Fibroblast of lung (primary cell): ENCODE measurements at regions not wholly inside any gene's neighbourhood (a gene's known extent, or its start where the extent isn't known, plus 50 kb on each side); places are given as distances from the start of the nearest gene placed in this dataset.

Experiments
- DNase-seq, 2 donors: peaks; one replicate each; pipeline versions ENCODE4 v3.0.0 to v3.0.0-alpha.2; 2010; ENCODE audit warnings: low read depth in 2 of 2
- H2AFZ ChIP-seq: 2 replicates; pipeline ENCODE4 v1.5.1; 2012; ENCODE audit warnings: low read length, control low read depth, inconsistent platforms
- H3K27ac ChIP-seq: 2 replicates; pipeline ENCODE4 v1.5.1; 2011; ENCODE audit warnings: low read length, control low read depth; ENCODE audit not compliant: insufficient read depth
- H3K27me3 ChIP-seq: 2 replicates; pipeline ENCODE4 v1.5.1; 2011; ENCODE audit warnings: mild to moderate bottlenecking, low read length; ENCODE audit not compliant: control insufficient read depth, insufficient read depth
- H3K36me3 ChIP-seq: 2 replicates; pipeline ENCODE4 v1.5.1; 2011; ENCODE audit warnings: low read length; ENCODE audit not compliant: control insufficient read depth, insufficient read depth
- H3K4me1 ChIP-seq: 2 replicates; pipeline ENCODE4 v1.5.1; 2011; ENCODE audit warnings: low read length; ENCODE audit not compliant: control insufficient read depth, insufficient read depth; ENCODE audit errors: extremely low read depth
- H3K4me2 ChIP-seq: 2 replicates; pipeline ENCODE4 v1.5.1; 2011; ENCODE audit warnings: low read length, control low read depth; ENCODE audit not compliant: insufficient read depth; ENCODE audit errors: extremely low read depth
- H3K4me3 ChIP-seq, 4 experiments: fragments of 200-600 bp in 1 of 4; sonication (generic) in 1 of 4; replicated peaks in 1 of 4; 2 replicates each; pipeline ENCODE4 v1.5.1; 2011 to 2016; ENCODE audit warnings: low read length in 4 of 4, low read depth in 3 of 4, mild to moderate bottlenecking in 3 of 4, control low read depth in 2 of 4, inconsistent platforms in 1 of 4, mixed read lengths in 1 of 4; ENCODE audit not compliant: insufficient read depth in 1 of 4; ENCODE audit errors: control extremely low read depth in 1 of 4
- H3K79me2 ChIP-seq: 2 replicates; pipeline ENCODE4 v1.5.1; 2012; ENCODE audit warnings: mild to moderate bottlenecking, low read length, inconsistent platforms; ENCODE audit not compliant: control insufficient read depth, insufficient read depth
- H3K9ac ChIP-seq: 2 replicates; pipeline ENCODE4 v1.5.1; 2011; ENCODE audit warnings: mild to moderate bottlenecking, low read length, control low read depth; ENCODE audit not compliant: insufficient read depth
- H3K9me3 ChIP-seq: 2 replicates; pipeline ENCODE4 v1.5.1; 2012; ENCODE audit warnings: low read depth, low read length; ENCODE audit not compliant: control insufficient read depth, insufficient read depth
- H4K20me1 ChIP-seq: 2 replicates; pipeline ENCODE4 v1.5.1; 2011; ENCODE audit warnings: low read length; ENCODE audit not compliant: control insufficient read depth, insufficient read depth; ENCODE audit errors: extremely low read depth
- EZH2 ChIP-seq: IDR thresholded peaks from 2 replicates; pipeline ENCODE4 v1.5.1; 2012; ENCODE audit warnings: low read length, control low read depth, mild to moderate bottlenecking; ENCODE audit errors: missing control alignments
- TF ChIP-seq, protein P1 (sequence below), 2 donors: IDR thresholded peaks in 1 of 2; conservative IDR thresholded peaks in 1 of 2; 1 replicate in 1 of 2; 2 replicates in 1 of 2; pipeline ENCODE4 v1.5.1; 2011 to 2012; ENCODE audit warnings: low read length in 2 of 2, control low read depth in 1 of 2, inconsistent platforms in 1 of 2, low read depth in 1 of 2, mild to moderate bottlenecking in 1 of 2

GRCh38 chr10:131830446-131831130 is 70.2 kb upstream of the PPP2R2D start:
- Histone ChIP-seq H3K36me3 (no peaks in the 10 kb centered on the region), H3K79me2 (no peaks in the 10 kb centered on the region), H2AFZ (no peak overlapping the region), H3K4me3 (no peak overlapping the region), H3K27ac (no peak overlapping the region), H3K9ac (no peak overlapping the region), H3K4me2 (no peak overlapping the region), H4K20me1 (no peaks in the 10 kb centered on the region), H3K9me3 (no peaks in the 10 kb centered on the region), H3K27me3 (no peaks in the 10 kb centered on the region), H3K4me1 (no peaks in the 10 kb centered on the region)
- DNase-seq = no peak
- TF ChIP-seq, protein P1, sequence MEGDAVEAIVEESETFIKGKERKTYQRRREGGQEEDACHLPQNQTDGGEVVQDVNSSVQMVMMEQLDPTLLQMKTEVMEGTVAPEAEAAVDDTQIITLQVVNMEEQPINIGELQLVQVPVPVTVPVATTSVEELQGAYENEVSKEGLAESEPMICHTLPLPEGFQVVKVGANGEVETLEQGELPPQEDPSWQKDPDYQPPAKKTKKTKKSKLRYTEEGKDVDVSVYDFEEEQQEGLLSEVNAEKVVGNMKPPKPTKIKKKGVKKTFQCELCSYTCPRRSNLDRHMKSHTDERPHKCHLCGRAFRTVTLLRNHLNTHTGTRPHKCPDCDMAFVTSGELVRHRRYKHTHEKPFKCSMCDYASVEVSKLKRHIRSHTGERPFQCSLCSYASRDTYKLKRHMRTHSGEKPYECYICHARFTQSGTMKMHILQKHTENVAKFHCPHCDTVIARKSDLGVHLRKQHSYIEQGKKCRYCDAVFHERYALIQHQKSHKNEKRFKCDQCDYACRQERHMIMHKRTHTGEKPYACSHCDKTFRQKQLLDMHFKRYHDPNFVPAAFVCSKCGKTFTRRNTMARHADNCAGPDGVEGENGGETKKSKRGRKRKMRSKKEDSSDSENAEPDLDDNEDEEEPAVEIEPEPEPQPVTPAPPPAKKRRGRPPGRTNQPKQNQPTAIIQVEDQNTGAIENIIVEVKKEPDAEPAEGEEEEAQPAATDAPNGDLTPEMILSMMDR (conservative IDR thresholded peaks at IDR 0.05 in 1 of 2, IDR thresholded peaks at IDR 0.05 in 1 of 2; ENCODE audit: low read depth in 1 of 2, low read length in 2 of 2) = no peak
- TF ChIP-seq EZH2 = no peak

DNA sequence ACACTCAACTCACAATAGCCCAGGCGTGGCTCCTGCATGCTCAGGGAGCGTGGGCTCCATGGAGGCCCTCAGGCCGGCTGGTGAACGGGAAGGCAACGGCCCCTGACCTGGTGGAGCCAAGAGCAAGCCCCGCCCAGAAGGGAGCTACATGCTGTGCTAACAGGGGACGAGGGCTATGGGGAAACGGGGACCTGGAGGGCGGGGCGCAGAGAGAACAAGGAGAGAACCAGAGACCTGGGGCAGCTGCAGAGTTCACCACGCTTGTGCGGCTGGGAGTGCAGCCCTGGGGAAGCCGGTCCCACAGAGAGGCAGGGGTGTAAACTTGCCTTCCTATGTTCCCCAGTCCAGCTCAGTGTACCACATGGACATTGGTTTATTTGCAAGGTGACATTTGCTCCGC is 69.2 kb upstream of the PPP2R2D start:
- Histone ChIP-seq H3K4me2 (no peak overlapping the region), H3K9ac (no peak overlapping the region), H3K4me3 (no peak overlapping the region), H3K27me3 (no peaks in the 10 kb centered on the region), H3K27ac (no peak overlapping the region), H4K20me1 (no peaks in the 10 kb centered on the region), H3K4me1 (no peaks in the 10 kb centered on the region), H2AFZ (no peak overlapping the region), H3K9me3 (no peaks in the 10 kb centered on the region), H3K36me3 (no peaks in the 10 kb centered on the region), H3K79me2 (no peaks in the 10 kb centered on the region)
- TF ChIP-seq EZH2 = no peak
- TF ChIP-seq, protein P1 (conservative IDR thresholded peaks at IDR 0.05 in 1 of 2, IDR thresholded peaks at IDR 0.05 in 1 of 2; ENCODE audit: low read depth in 1 of 2, low read length in 2 of 2) = no peak
- DNase-seq = no peak

DNA sequence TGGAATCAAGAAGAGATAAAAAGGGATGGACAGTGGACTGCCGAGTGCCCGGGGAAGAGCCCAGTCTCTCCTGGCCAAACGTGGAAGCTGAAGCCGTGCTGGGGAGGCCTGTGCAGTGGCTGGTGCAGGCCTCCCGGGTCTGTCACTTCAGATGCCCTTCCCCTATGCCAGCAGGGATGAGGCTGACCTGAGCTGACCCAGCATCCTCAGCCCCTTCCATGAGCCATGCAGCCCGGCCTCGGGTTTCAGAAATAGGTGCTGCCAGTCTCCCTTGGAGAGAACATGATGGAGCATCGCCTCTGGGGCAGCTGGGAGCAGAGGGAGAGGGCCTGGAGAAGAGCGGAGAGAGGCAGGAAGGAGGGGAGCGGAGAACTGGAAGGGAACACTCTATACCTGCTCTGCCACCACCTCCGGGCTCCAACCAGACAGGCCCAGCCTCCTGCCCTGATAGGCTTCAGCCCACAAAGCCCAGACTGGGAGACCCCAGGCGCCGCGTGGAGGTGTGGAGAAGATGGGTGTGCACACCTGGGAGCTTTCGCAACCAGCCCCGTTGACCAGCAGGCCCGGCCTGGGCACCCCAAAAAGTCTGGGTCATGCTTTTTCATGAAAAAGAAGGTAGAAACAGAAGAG is 68.6 kb upstream of the PPP2R2D start:
- H4K20me1 ChIP-seq = no peaks in the 10 kb centered on the region

More for the DNA sequence above, 68.6 kb upstream of the PPP2R2D start:
- no peak for DNase-seq
- H3K4me1 ChIP-seq = no peaks in the 10 kb centered on the region
- no peak overlapping the region for H2AFZ ChIP-seq
- H3K4me3 ChIP-seq = no peak overlapping the region
- H3K4me2 ChIP-seq = no peak overlapping the region
- no peak for TF ChIP-seq EZH2
- TF ChIP-seq, protein P1 (conservative IDR thresholded peaks at IDR 0.05 in 1 of 2, IDR thresholded peaks at IDR 0.05 in 1 of 2; ENCODE audit: low read depth in 1 of 2, low read length in 2 of 2) = no peak
- no peaks in the 10 kb centered on the region for H3K79me2 ChIP-seq
- H3K9me3 ChIP-seq = no peaks in the 10 kb centered on the region
- H3K27me3 ChIP-seq = no peaks in the 10 kb centered on the region
- H3K9ac ChIP-seq = no peak overlapping the region
- H3K36me3 ChIP-seq = no peaks in the 10 kb centered on the region
- H3K27ac ChIP-seq = no peak overlapping the region
